K562 (cell line): ENCODE measurements at regions not wholly inside any gene's neighbourhood (a gene's known extent, or its start where the extent isn't known, plus 50 kb on each side); places are given as distances from the start of the nearest gene placed in this dataset.

Source experiments
- ATAC-seq: fragments of 200-7000 bp; cut with Tn5 transposase; 3 replicates; pipeline ENCODE4 v1.9.1; 2020; ENCODE audit warnings: moderate library complexity
- BruUV-seq: library from RNA; stranded (reverse); fragments of 400-500 nt; replicated peaks from 2 replicates; lab custom pipeline; 2021; lab: Mats Ljungman, UMichigan
- CTCF ChIA-PET: fragments of 300-600 bp; formaldehyde crosslinking; extraction: SDS; loops from one replicate; lab custom pipeline; 2021; ENCODE audit warnings: low intra/inter-chr PET ratio; lab: Yijun Ruan, JAX
- POLR2A ChIA-PET: fragments of 300-600, 350-650 bp; sonication (Branson Sonifier 250); formaldehyde crosslinking; extraction: SDS; loops from one replicate; lab custom pipeline; 2021; ENCODE audit warnings: antibody characterized with exemption, inconsistent platforms; lab: Yijun Ruan, JAX
- DNase-seq, 4 experiments: peaks; one replicate each; pipeline versions ENCODE4 v3.0.0 to v3.0.0-alpha.2; 2011 to 2018; ENCODE audit warnings: low spot score in 3 of 4, mixed read lengths in 3 of 4; ENCODE audit errors: extremely low read depth in 1 of 4
- FAIRE-seq: peaks from 2 replicates; lab custom pipeline; 2011; peaks lifted over from hg19 to GRCh38; lab: Jason Lieb, UNC
- H2AFZ ChIP-seq: 2 replicates; pipeline ENCODE4 v1.6.0; 2011; ENCODE audit warnings: low read depth, low read length, control low read depth, inconsistent platforms
- H3K27ac ChIP-seq: fragments of 200-600 bp; 3 replicates; pipeline ENCODE4 v1.8.0; 2011; ENCODE audit warnings: low read depth, mild to moderate bottlenecking, control low read depth, inconsistent platforms, low read length, moderate library complexity, mixed read lengths; ENCODE audit errors: extremely low read depth
- H3K27me3 ChIP-seq, 2 experiments: fragments of 300-600 bp in 1 of 2; 2 replicates in 1 of 2; 3 replicates in 1 of 2; pipeline versions ENCODE4 v1.6.0 to v1.8.0; 2011; ENCODE audit warnings: inconsistent platforms in 2 of 2, low read length in 2 of 2, mild to moderate bottlenecking in 1 of 2, mixed read lengths in 1 of 2, moderate library complexity in 1 of 2; ENCODE audit not compliant: control insufficient read depth in 2 of 2, insufficient read depth in 2 of 2
- H3K36me3 ChIP-seq: fragments of 300-600 bp; 3 replicates; pipeline ENCODE4 v1.8.0; 2011; ENCODE audit warnings: mild to moderate bottlenecking, low read length, inconsistent platforms; ENCODE audit not compliant: control insufficient read depth, insufficient read depth
- H3K4me1 ChIP-seq, 2 experiments: fragments of 200-600 bp in 1 of 2; replicated peaks in 1 of 2; 2 replicates in 1 of 2; 3 replicates in 1 of 2; pipeline versions ENCODE4 v1.5.1 to v1.8.0; 2011; ENCODE audit warnings: inconsistent platforms in 2 of 2, low read length in 2 of 2, mild to moderate bottlenecking in 1 of 2, mixed read lengths in 1 of 2, moderate library complexity in 1 of 2; ENCODE audit not compliant: control insufficient read depth in 2 of 2, insufficient read depth in 2 of 2
- H3K4me2 ChIP-seq: 2 replicates; pipeline ENCODE4 v1.6.1; 2011; ENCODE audit warnings: low read length, control low read depth, inconsistent platforms, mixed read lengths; ENCODE audit not compliant: insufficient read depth
- H3K4me3 ChIP-seq: fragments of 200-600 bp; sonication (generic), shearing (Covaris generic); 2 replicates; pipeline ENCODE4 v1.5.1; 2016; ENCODE audit warnings: control low read depth, inconsistent platforms
- H3K79me2 ChIP-seq: fragments of 200-600 bp; 3 replicates; pipeline ENCODE4 v1.8.0; 2011; ENCODE audit warnings: low read length, inconsistent platforms; ENCODE audit not compliant: control insufficient read depth, insufficient read depth
- H3K9ac ChIP-seq, 2 experiments: 2 replicates each; pipeline versions ENCODE4 v1.6.0 to v1.6.1; 2011; ENCODE audit warnings: low read depth in 2 of 2, low read length in 2 of 2, control low read depth in 1 of 2, inconsistent platforms in 1 of 2, mild to moderate bottlenecking in 1 of 2, mixed read lengths in 1 of 2; ENCODE audit not compliant: insufficient read depth in 1 of 2
- H3K9me1 ChIP-seq: one replicate; pipeline ENCODE4 v1.6.0; 2011; ENCODE audit warnings: inconsistent platforms, mild to moderate bottlenecking, low read length, moderate library complexity; ENCODE audit not compliant: control insufficient read depth, insufficient read depth
- H3K9me3 ChIP-seq: replicated peaks from 2 replicates; pipeline ENCODE4 v1.5.1; 2011; ENCODE audit warnings: low read depth, low read length, inconsistent platforms; ENCODE audit not compliant: control insufficient read depth, insufficient read depth
- H4K20me1 ChIP-seq: replicated peaks from 2 replicates; pipeline ENCODE4 v1.6.1; 2011; ENCODE audit warnings: low read length, inconsistent platforms, mixed read lengths; ENCODE audit not compliant: control insufficient read depth, insufficient read depth
- AFF1 ChIP-seq, 2 experiments: fragments of 450-650 bp; IDR thresholded peaks; 2 replicates each; pipeline ENCODE4 v1.6.1; 2018; ENCODE audit warnings: mild to moderate bottlenecking in 2 of 2, low read depth in 1 of 2; ENCODE audit not compliant: partially characterized antibody in 2 of 2
- ATF7 ChIP-seq: fragments of 450-650 bp; IDR thresholded peaks from 2 replicates; pipeline ENCODE4 v1.7.1; 2014; ENCODE audit warnings: mild to moderate bottlenecking, moderate library complexity
- BACH1 ChIP-seq: fragments of 200-800 bp; sonication (Bioruptor generic); IDR thresholded peaks from 2 replicates; pipeline ENCODE4 v1.6.1; 2016; ENCODE audit warnings: missing genetic modification characterization, missing compliant biosample characterization
- BCLAF1 ChIP-seq, 2 experiments: fragments of 450-650 bp in 1 of 2; IDR thresholded peaks; 2 replicates each; pipeline ENCODE4 v1.6.1; 2011 to 2017; ENCODE audit warnings: low read depth in 2 of 2, antibody characterized with exemption in 1 of 2, borderline replicate concordance in 1 of 2, low read length in 1 of 2, mild to moderate bottlenecking in 1 of 2, mixed read lengths in 1 of 2; ENCODE audit not compliant: control insufficient read depth in 1 of 2
- CTBP1 ChIP-seq: fragments of 450-650 bp; IDR thresholded peaks from 2 replicates; pipeline ENCODE4 v1.6.1; 2016; ENCODE audit warnings: borderline replicate concordance
- DIDO1 ChIP-seq: fragments of 450-650 bp; IDR thresholded peaks from 2 replicates; pipeline ENCODE4 v1.6.1; 2016; ENCODE audit warnings: low read depth, missing biosample characterization, missing genetic modification characterization
- NCOA2 ChIP-seq, 2 experiments: fragments of 450-650 bp; IDR thresholded peaks; 2 replicates each; pipeline ENCODE4 v1.6.1; 2018; ENCODE audit warnings: mild to moderate bottlenecking in 2 of 2, moderate library complexity in 1 of 2; ENCODE audit not compliant: partially characterized antibody in 2 of 2
- NKRF ChIP-seq: fragments of 450-650 bp; IDR thresholded peaks from 2 replicates; pipeline ENCODE4 v1.6.1; 2016; ENCODE audit warnings: borderline replicate concordance
- POLR2H ChIP-seq: IDR thresholded peaks from 2 replicates; pipeline ENCODE4 v1.6.1; 2016; ENCODE audit warnings: missing genetic modification characterization, low read depth, mild to moderate bottlenecking, control low read depth, missing compliant biosample characterization, moderate library complexity
- POLR3G ChIP-seq: IDR thresholded peaks from 2 replicates; pipeline ENCODE4 v1.6.1; 2011; ENCODE audit not compliant: insufficient read length, insufficient replicate concordance; ENCODE audit errors: extremely low read depth
- SREBF2 ChIP-seq: sonication (generic); formaldehyde crosslinking; IDR thresholded peaks from 2 replicates; pipeline ENCODE4 v1.4.0; 2020; ENCODE audit warnings: mild to moderate bottlenecking, missing genetic modification reagents
- TRIM24 ChIP-seq, 2 experiments: fragments of 450-650 bp; IDR thresholded peaks; 2 replicates each; pipeline ENCODE4 v1.6.1; 2016
- ZNF668 ChIP-seq: fragments of 250-450 bp; sonication (Bioruptor Pico); IDR thresholded peaks from 2 replicates; pipeline ENCODE4 v1.8.0; 2022; ENCODE audit warnings: mild to moderate bottlenecking, inconsistent platforms
- ZNF77 ChIP-seq: fragments of 250-450 bp; sonication (Bioruptor Pico); IDR thresholded peaks from 2 replicates; pipeline ENCODE4 v1.5.0; 2020
- WGBS: fragments of 100-300 bp; shearing (Covaris generic); methylation state at CpG from one replicate; pipeline ENCODE4 v1.1.6; 2016; ENCODE audit warnings: low coverage, mixed read lengths; ENCODE audit not compliant: insufficient coverage; ENCODE audit errors: missing lambda C conversion rate; 5-methylcytosine and 5-hydroxymethylcytosine counted together
- in situ Hi-C: fragments of 300-500 bp; cut with MboI; formaldehyde crosslinking; loops from 4 replicates; pipeline ENCODE4 v1.15.0; 2018; ENCODE audit warnings: inconsistent platforms, mixed read lengths
- intact Hi-C: fragments of 100-400 bp; cut with micrococcal nuclease; formaldehyde crosslinking; loops from 2 replicates; pipeline ENCODE4 v1.14.2; 2022
- TF ChIP-seq, protein P1 (sequence below): fragments of 250-450 bp; sonication (Bioruptor Pico); IDR thresholded peaks from 2 replicates; pipeline ENCODE4 v1.9.0; 2021; ENCODE audit warnings: mild to moderate bottlenecking

DNA sequence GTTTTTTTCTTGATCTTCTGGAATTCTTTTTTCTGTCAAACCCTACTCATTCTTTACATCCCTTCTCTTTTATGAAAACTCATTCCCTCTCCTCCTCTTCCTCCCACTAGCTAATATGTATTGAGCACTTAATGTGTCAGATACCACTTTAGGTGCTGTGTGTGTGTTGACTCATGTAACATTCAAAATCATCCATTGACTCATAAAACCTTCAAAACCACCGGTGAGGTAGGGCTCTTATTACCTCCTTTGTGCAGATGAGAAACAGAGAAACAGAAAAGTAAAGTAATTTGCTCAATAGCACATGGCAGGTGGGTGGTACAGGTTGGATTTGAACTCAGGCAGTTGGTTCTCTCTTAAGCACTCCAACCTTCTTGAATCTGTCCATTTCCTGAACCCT lies 136.3 kb upstream of the NEDD9 start:
- ATAC-seq (no peak), FAIRE-seq (no peak), DNase-seq (no peak)
- no peak overlapping the region for H3K9ac ChIP-seq
- no peaks in the 10 kb centered on the region for H3K9me1 ChIP-seq
- no peaks in the 10 kb centered on the region for H3K79me2 ChIP-seq
- H4K20me1 ChIP-seq = no peaks in the 10 kb centered on the region
- H2AFZ ChIP-seq = no peak overlapping the region
- no peaks in the 10 kb centered on the region for H3K4me1 ChIP-seq
- intact Hi-C loops (no loop called here), in situ Hi-C loops (no loop called here)
- POLR2A ChIA-PET = no interaction called here
- no peak overlapping the region for H3K4me2 ChIP-seq
- no peak overlapping the region for H3K27ac ChIP-seq
- WGBS = 0% methylated on average over 1 of the region's 1 CpG
- CTCF ChIA-PET = no interaction called here
- BruUV-seq = no TSS peak
- H3K9me3 ChIP-seq = no peaks in the 10 kb centered on the region
- no peaks in the 10 kb centered on the region for H3K36me3 ChIP-seq
- H3K27me3 ChIP-seq = peaks cover 0 to 10% of the 10 kb centered on the region in 2 experiments; a peak in 2 of 5 replicates
- H3K4me3 ChIP-seq = no peak overlapping the region
- no peak for TF ChIP-seq NCOA2 (IDR thresholded peaks at IDR 0.05; ENCODE audit: partially characterized antibody in 2 of 2)
- TF ChIP-seq BACH1 (tag) = no peak
- no peak for TF ChIP-seq TRIM24 (IDR thresholded peaks at IDR 0.05)
- no peak for TF ChIP-seq BCLAF1 (IDR thresholded peaks at IDR 0.05; ENCODE audit: borderline replicate concordance in 1 of 2, control insufficient read depth in 1 of 2, low read depth in 2 of 2, low read length in 1 of 2)
- no peak for TF ChIP-seq POLR3G
- TF ChIP-seq POLR2H (tag) = no peak
- no peak for TF ChIP-seq AFF1 (IDR thresholded peaks at IDR 0.05; ENCODE audit: low read depth in 1 of 2, partially characterized antibody in 2 of 2)
- no peak for TF ChIP-seq ZNF668
- TF ChIP-seq ATF7 = no peak
- TF ChIP-seq NKRF = no peak
- no peak for TF ChIP-seq DIDO1
- TF ChIP-seq, protein P1, sequence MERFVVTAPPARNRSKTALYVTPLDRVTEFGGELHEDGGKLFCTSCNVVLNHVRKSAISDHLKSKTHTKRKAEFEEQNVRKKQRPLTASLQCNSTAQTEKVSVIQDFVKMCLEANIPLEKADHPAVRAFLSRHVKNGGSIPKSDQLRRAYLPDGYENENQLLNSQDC (CRISPR knock-in tag) = no peak
- TF ChIP-seq CTBP1 = no peak
- no peak for TF ChIP-seq ZNF77
- TF ChIP-seq SREBF2 (CRISPR knock-in tag) = no peak
